ENCODE measurements at regions not wholly inside any gene's neighbourhood (a gene's known extent, or its start where the extent isn't known, plus 50 kb on each side); places are given as distances from the start of the nearest gene placed in this dataset.

- no peak for TF ChIP-seq POLR2A (IDR thresholded peaks at IDR 0.05)
- no peak for TF ChIP-seq POLR2AphosphoS5 (IDR thresholded peaks at IDR 0.05; ENCODE audit: insufficient read depth in 1 of 2, low read depth in 1 of 2)
- TF ChIP-seq CTCF (IDR thresholded peaks at IDR 0.05) = no peak
Measured at GRCh38 chr10:28928484-28928883, 251.2 kb downstream of the BAMBI start.
